Skeletal muscle satellite cell (primary cell): ENCODE measurements at regions not wholly inside any gene's neighbourhood (a gene's known extent, or its start where the extent isn't known, plus 50 kb on each side); places are given as distances from the start of the nearest gene placed in this dataset.

ENCODE experiments used
- H3K27me3 ChIP-seq: 2 replicates; pipeline ENCODE4 v1.7.0; 2013; ENCODE audit warnings: low read length; ENCODE audit not compliant: control insufficient read depth, insufficient read depth
- H3K36me3 ChIP-seq: 2 replicates; pipeline ENCODE4 v1.7.0; 2013; ENCODE audit warnings: mild to moderate bottlenecking, control low read depth, low read length; ENCODE audit not compliant: insufficient read depth
- H3K4me1 ChIP-seq: 2 replicates; pipeline ENCODE4 v1.7.0; 2013; ENCODE audit warnings: low read length; ENCODE audit not compliant: control insufficient read depth, insufficient read depth
- H3K4me2 ChIP-seq: 2 replicates; pipeline ENCODE4 v1.7.0; 2013; ENCODE audit warnings: mild to moderate bottlenecking, low read length
- H3K4me3 ChIP-seq: 2 replicates; pipeline ENCODE4 v1.7.0; 2013; ENCODE audit warnings: low read length
- H3K9ac ChIP-seq: 2 replicates; pipeline ENCODE4 v1.7.0; 2013; ENCODE audit warnings: mild to moderate bottlenecking, low read depth, low read length, moderate library complexity
- H3K9me3 ChIP-seq: replicated peaks from 2 replicates; pipeline ENCODE4 v1.7.0; 2013; ENCODE audit warnings: mild to moderate bottlenecking, control low read depth, low read length

GRCh38 chr1:172912765-172913260 is 137.9 kb downstream of the TNFSF18 start:
- no peak overlapping the region for H3K4me3 ChIP-seq
- no peak overlapping the region for H3K4me2 ChIP-seq
- H3K9ac ChIP-seq = no peak overlapping the region
- no peaks in the 10 kb centered on the region for H3K36me3 ChIP-seq
- H3K9me3 ChIP-seq = peaks cover 4% of the 10 kb centered on the region
- peaks cover 51% of the 10 kb centered on the region for H3K4me1 ChIP-seq
- H3K27me3 ChIP-seq = no peaks in the 10 kb centered on the region

- Histone ChIP-seq H3K9ac (peak overlapping the region; percentile 15), H3K9me3 (peaks cover 4% of the 10 kb centered on the region), H3K4me2 (no peak overlapping the region), H3K27me3 (no peaks in the 10 kb centered on the region), H3K36me3 (no peaks in the 10 kb centered on the region), H3K4me3 (no peak overlapping the region), H3K4me1 (peaks cover 57% of the 10 kb centered on the region)
These were observed 136.1 kb downstream of the TNFSF18 start for GRCh38 chr1:172914501-172915144.

- peaks cover 4% of the 10 kb centered on the region for H3K9me3 ChIP-seq
- H3K9ac ChIP-seq = peak overlapping the region; percentile 15
- no peaks in the 10 kb centered on the region for H3K27me3 ChIP-seq
- no peak overlapping the region for H3K4me2 ChIP-seq
- H3K4me3 ChIP-seq = no peak overlapping the region
- H3K36me3 ChIP-seq = no peaks in the 10 kb centered on the region
- peaks cover 56% of the 10 kb centered on the region for H3K4me1 ChIP-seq
These were observed 135.5 kb downstream of the TNFSF18 start for GRCh38 chr1:172915271-172915670.

- Histone ChIP-seq H3K9me3 (peaks cover 4% of the 10 kb centered on the region), H3K27me3 (no peaks in the 10 kb centered on the region), H3K4me3 (no peak overlapping the region), H3K4me1 (peaks cover 58% of the 10 kb centered on the region), H3K4me2 (no peak overlapping the region), H3K36me3 (no peaks in the 10 kb centered on the region), H3K9ac (peak overlapping the region; percentile 25)
These were observed 134.6 kb downstream of the TNFSF18 start for GRCh38 chr1:172916116-172916515.

GRCh38 chr1:172917972-172918371 is 132.8 kb downstream of the TNFSF18 start:
- Histone ChIP-seq H3K4me1 (peaks cover 63% of the 10 kb centered on the region), H3K36me3 (no peaks in the 10 kb centered on the region), H3K9ac (peak overlapping the region; percentile 69), H3K27me3 (no peaks in the 10 kb centered on the region), H3K4me3 (no peak overlapping the region), H3K9me3 (peaks cover 4% of the 10 kb centered on the region), H3K4me2 (peak overlapping the region; percentile 14)

- H3K4me2 ChIP-seq = peak overlapping the region; percentile 14
- no peak overlapping the region for H3K4me3 ChIP-seq
- peak overlapping the region; percentile 69 for H3K9ac ChIP-seq
- no peaks in the 10 kb centered on the region for H3K9me3 ChIP-seq
- peaks cover 63% of the 10 kb centered on the region for H3K4me1 ChIP-seq
- H3K27me3 ChIP-seq = no peaks in the 10 kb centered on the region
- H3K36me3 ChIP-seq = no peaks in the 10 kb centered on the region
These were observed 132.3 kb downstream of the TNFSF18 start for GRCh38 chr1:172918478-172918877.

GRCh38 chr1:172926070-172926469 is 124.7 kb downstream of the TNFSF18 start:
- H3K36me3 ChIP-seq = no peaks in the 10 kb centered on the region
- peaks cover 41% of the 10 kb centered on the region for H3K4me1 ChIP-seq
- H3K27me3 ChIP-seq = no peaks in the 10 kb centered on the region
- no peak overlapping the region for H3K4me3 ChIP-seq
- H3K9ac ChIP-seq = no peak overlapping the region
- H3K4me2 ChIP-seq = no peak overlapping the region
- H3K9me3 ChIP-seq = no peaks in the 10 kb centered on the region

- Histone ChIP-seq H3K9me3 (no peaks in the 10 kb centered on the region), H3K4me2 (peak overlapping the region; percentile 48), H3K4me3 (no peak overlapping the region), H3K27me3 (no peaks in the 10 kb centered on the region), H3K36me3 (no peaks in the 10 kb centered on the region), H3K9ac (peak overlapping the region; percentile 71), H3K4me1 (peaks cover 48% of the 10 kb centered on the region)
These were observed 122.3 kb downstream of the TNFSF18 start for GRCh38 chr1:172928412-172928811.

GRCh38 chr1:172929006-172929405 is 121.7 kb downstream of the TNFSF18 start:
- peak overlapping the region; percentile 71 for H3K9ac ChIP-seq
- peaks cover 54% of the 10 kb centered on the region for H3K4me1 ChIP-seq
- peak overlapping the region; percentile 48 for H3K4me2 ChIP-seq
- H3K9me3 ChIP-seq = no peaks in the 10 kb centered on the region
- no peaks in the 10 kb centered on the region for H3K36me3 ChIP-seq
- H3K4me3 ChIP-seq = no peak overlapping the region
- H3K27me3 ChIP-seq = no peaks in the 10 kb centered on the region

GRCh38 chr1:172930142-172930541 is 120.6 kb downstream of the TNFSF18 start:
- no peak overlapping the region for H3K4me3 ChIP-seq
- H3K36me3 ChIP-seq = no peaks in the 10 kb centered on the region
- H3K27me3 ChIP-seq = no peaks in the 10 kb centered on the region
- H3K4me2 ChIP-seq = no peak overlapping the region
- H3K9ac ChIP-seq = no peak overlapping the region
- H3K4me1 ChIP-seq = peaks cover 66% of the 10 kb centered on the region
- H3K9me3 ChIP-seq = no peaks in the 10 kb centered on the region

- Histone ChIP-seq H3K4me2 (no peak overlapping the region), H3K9ac (no peak overlapping the region), H3K4me3 (no peak overlapping the region), H3K36me3 (no peaks in the 10 kb centered on the region), H3K9me3 (no peaks in the 10 kb centered on the region), H3K27me3 (no peaks in the 10 kb centered on the region), H3K4me1 (peaks cover 71% of the 10 kb centered on the region)
These were observed 119.4 kb downstream of the TNFSF18 start for GRCh38 chr1:172931340-172931739.

- Histone ChIP-seq H3K4me1 (peaks cover 68% of the 10 kb centered on the region), H3K9me3 (no peaks in the 10 kb centered on the region), H3K4me3 (no peak overlapping the region), H3K27me3 (no peaks in the 10 kb centered on the region), H3K36me3 (no peaks in the 10 kb centered on the region), H3K4me2 (no peak overlapping the region), H3K9ac (no peak overlapping the region)
These were observed 119.0 kb downstream of the TNFSF18 start for GRCh38 chr1:172931761-172932160.
